ENCODE measurements at regions not wholly inside any gene's neighbourhood (a gene's known extent, or its start where the extent isn't known, plus 50 kb on each side); places are given as distances from the start of the nearest gene placed in this dataset.
"Not testable (repeated sequence)": the region's sequence is repeated elsewhere in the genome, so short reads cannot be mapped to it uniquely, and the experiment has no call there.

GRCh38 chr2:67331419-67332086 lies 65.6 kb upstream of the ETAA1 start:
- not testable (repeated sequence) for DNase-seq (ENCODE audit: low read depth in 2 of 2)

- no peak for DNase-seq (ENCODE audit: low read depth in 2 of 2)
Measured at GRCh38 chr2:67337903-67338302, 59.2 kb upstream of the ETAA1 start.

GRCh38 chr2:67338601-67339233 lies 58.4 kb upstream of the ETAA1 start:
- DNase-seq (ENCODE audit: low read depth in 2 of 2), result no peak

GRCh38 chr2:67339234-67339885 lies 57.8 kb upstream of the ETAA1 start:
- no peak for DNase-seq (ENCODE audit: low read depth in 2 of 2)

GRCh38 chr2:67340133-67341011 lies 56.8 kb upstream of the ETAA1 start:
- DNase-seq (ENCODE audit: low read depth in 2 of 2), result no peak

GRCh38 chr2:67341012-67341318 lies 56.2 kb upstream of the ETAA1 start:
- DNase-seq (ENCODE audit: low read depth in 2 of 2), result no peak

- no peak for DNase-seq (ENCODE audit: low read depth in 2 of 2)
Measured at GRCh38 chr2:67341336-67341735, 55.8 kb upstream of the ETAA1 start.

- no peak for DNase-seq (ENCODE audit: low read depth in 2 of 2)
Measured at GRCh38 chr2:67342394-67342793, 54.7 kb upstream of the ETAA1 start.

GRCh38 chr2:67346718-67347407 lies 50.3 kb upstream of the ETAA1 start:
- DNase-seq (ENCODE audit: low read depth in 2 of 2), result peak in 1 of 2 donors; percentile 25

Data from dermis microvascular lymphatic vessel endothelial cell (primary cell).